SK-N-MC (cell line): ENCODE measurements at regions not wholly inside any gene's neighbourhood (a gene's known extent, or its start where the extent isn't known, plus 50 kb on each side); places are given as distances from the start of the nearest gene placed in this dataset.

Experiments
- EZH2 ChIP-seq: fragments of 200-600 bp; sonication (generic); IDR thresholded peaks from one replicate; pipeline ENCODE4 v1.6.1; 2017; ENCODE audit warnings: antibody characterized with exemption
- FOXP2 ChIP-seq: optimal IDR thresholded peaks from 2 replicates; pipeline ENCODE3; 2011; ENCODE audit warnings: mild to moderate bottlenecking, moderate library complexity; ENCODE audit not compliant: insufficient read depth; ENCODE audit errors: extremely low read length, control extremely low read depth
- POLR2AphosphoS5 ChIP-seq: IDR thresholded peaks from 2 replicates; pipeline ENCODE4 v1.6.1; 2012; ENCODE audit warnings: mild to moderate bottlenecking, low read depth, low read length, borderline replicate concordance

DNA sequence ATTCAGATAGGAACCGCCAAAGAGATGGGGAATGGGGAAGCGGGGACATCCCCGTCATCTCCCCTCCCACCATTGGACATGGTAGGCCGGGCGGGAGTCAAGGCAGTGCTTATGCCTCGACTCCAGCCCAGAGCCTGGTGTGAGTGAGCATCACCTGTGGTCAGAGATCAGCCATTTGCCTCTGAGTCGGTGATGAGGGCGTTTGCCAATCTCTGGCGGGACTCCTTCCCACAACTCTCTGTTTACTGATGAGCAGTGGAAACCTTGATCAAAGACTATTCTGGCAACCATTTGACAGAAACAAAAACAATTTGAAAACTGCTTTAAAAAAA lies 63.9 kb upstream of the HES1 start:
- TF ChIP-seq POLR2AphosphoS5 (no peak), EZH2 (no peak), FOXP2 (no peak)
